HG02759 (cell line): ENCODE measurements at regions not wholly inside any gene's neighbourhood (a gene's known extent, or its start where the extent isn't known, plus 50 kb on each side); places are given as distances from the start of the nearest gene placed in this dataset.
"Not testable (repeated sequence)": the region's sequence is repeated elsewhere in the genome, so short reads cannot be mapped to it uniquely, and the experiment has no call there.

Source experiments
- ATAC-seq: cut with Tn5 transposase; IDR thresholded peaks from one replicate; pipeline ENCODE4 v1.9.1; 2021; ENCODE audit warnings: mild to moderate bottlenecking, moderate library complexity; ENCODE audit not compliant: unreplicated experiment

DNA sequence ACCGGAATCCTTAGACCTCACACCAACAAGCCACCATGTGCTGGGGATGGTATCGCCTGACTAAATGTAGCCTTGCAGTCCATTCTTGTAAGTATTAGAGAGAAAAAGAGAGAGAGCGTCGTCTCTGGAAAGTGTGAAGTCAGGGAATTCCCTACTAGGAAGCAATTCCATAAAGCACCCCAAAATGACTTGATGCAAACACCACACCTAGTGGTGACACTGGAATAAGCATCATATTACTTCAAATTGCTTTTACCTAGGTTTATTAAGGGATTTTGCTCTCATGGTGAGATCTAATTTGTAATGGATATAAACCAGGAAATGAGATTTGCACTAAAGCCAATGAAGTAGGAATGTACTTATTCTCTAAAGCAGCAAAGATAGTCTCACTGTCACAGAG, 111.4 kb upstream of the METTL9 start:
- not testable (repeated sequence) for ATAC-seq

- ATAC-seq = not testable (repeated sequence)
Observed at GRCh38 chr16:21499046-21499445, 100.3 kb upstream of the METTL9 start.

- ATAC-seq = peak; percentile 54
Observed at GRCh38 chr16:21501223-21501868, 98.0 kb upstream of the METTL9 start.

DNA sequence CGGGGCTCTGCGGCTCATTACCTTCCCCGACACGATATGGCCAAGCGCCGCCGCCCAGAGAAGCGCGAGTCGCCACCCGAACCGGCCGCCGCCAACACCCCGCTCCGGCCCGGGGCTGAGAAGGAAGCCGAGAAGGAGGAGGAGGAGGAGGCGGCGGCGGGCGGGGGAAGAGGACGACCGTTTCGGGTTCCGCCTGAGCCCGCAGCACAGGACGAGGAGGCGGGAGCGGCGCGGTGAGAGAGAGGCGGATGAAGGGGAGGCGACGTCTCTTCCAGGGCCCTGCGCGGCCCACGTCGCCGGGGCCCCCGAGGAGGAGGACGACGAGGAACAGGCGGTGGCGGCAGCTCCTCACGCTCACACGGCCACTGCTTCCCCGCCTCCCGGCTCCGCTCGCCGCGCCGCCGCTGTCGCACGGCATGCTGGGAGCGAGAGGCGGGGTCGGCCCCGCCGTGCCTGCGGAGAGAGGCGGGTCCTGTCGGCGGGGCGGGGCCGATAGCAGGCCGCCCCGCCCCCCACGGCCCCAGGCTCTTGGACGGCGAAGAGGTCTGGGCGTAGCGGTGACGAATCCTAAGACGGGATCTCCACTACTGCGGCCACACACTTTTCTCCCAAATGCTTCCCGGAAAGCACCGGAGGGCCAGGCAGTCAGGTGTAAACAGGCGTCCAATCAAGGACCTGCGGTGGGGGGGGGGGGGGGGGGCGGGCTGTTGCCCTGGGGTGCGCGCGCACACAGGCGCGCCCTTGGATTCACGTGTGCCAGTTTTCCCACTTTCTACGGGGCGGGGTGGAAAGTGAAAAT, 97.3 kb upstream of the METTL9 start:
- ATAC-seq = peak; percentile 74

GRCh38 chr16:21503574-21503920, 95.8 kb upstream of the METTL9 start:
- ATAC-seq = not testable (repeated sequence)

DNA sequence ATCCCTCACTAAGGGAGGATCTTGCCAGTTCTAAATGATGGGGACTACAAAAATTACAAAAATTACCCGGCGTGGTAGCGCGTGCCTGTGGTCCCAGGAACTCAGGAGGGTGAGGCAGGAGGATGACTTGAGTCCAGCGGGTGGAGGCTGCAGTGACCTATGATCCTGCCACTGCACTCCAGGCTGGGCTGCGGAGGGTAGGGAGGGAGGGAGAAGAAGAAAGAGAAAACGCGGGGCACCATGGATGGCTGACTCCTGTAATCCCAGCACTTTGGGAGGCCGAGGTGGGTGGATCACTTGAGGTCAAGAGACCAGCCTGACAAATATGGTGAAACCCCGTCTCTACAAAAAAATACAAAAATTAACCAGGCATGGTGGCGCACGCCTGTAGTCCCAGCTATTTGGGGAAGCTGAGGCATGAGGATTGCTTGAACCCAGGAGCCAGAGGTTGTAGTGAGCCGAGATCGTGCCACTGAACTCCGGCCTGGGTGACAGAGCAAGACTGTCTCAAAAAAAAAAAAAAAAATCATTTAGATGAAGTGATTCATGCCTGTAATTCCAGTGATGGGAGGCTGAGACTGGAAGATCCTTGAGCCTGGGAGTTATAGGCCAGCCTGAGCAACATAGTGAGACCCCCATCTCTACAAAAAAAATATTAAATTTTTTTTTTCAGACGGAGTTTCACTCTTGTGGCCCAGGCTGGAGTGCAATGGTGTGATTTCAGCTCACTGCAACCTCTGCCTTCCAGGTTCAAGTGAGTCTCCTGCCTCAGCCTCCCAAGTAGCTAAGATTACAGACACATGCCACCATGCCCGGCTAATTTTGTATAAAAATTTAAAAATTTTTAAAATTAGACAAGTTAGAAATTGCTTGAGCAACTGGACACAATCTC, 95.2 kb upstream of the METTL9 start:
- not testable (repeated sequence) for ATAC-seq

- ATAC-seq = not testable (repeated sequence)
Observed at GRCh38 chr16:21505751-21506520, 93.4 kb upstream of the METTL9 start.

- ATAC-seq = peak; percentile 61
Observed at GRCh38 chr16:21506857-21507456, 92.4 kb upstream of the METTL9 start.

DNA sequence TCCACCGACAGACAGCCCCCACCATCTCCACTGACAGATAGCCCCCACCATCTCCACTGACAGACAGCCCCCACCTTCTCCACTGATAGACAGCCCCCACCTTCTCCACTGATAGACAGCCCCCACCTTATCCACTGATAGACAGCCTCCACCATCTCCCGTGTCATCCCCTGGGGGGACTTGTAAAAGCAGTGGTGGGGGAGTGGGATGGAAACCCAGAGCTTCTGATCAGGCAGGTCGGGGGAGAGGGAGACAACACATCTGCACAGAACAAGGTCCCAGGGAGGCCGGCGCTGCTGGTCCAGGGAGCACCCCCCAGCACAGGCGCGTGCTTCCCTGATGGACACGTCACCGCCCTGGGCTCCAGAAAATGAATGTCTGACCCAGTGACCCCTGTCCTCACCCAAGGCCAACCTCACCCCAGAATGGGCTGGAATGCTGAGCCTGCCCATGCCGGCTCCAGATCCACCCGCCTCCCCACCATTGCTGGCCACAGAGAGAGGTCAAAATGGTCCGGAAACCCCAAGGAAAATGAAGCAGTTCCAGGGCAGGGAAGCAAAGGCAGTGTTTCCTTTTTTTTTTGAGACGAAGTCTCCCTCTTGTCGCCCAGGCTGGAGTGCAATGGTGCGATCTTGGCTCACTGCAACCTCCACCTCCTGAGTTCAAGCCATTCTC, 91.6 kb upstream of the METTL9 start:
- not testable (repeated sequence) for ATAC-seq

- ATAC-seq = not testable (repeated sequence)
Observed at GRCh38 chr16:21508661-21509436, 90.5 kb upstream of the METTL9 start.

GRCh38 chr16:21509437-21510086, 89.8 kb upstream of the METTL9 start:
- ATAC-seq = not testable (repeated sequence)

- not testable (repeated sequence) for ATAC-seq
Observed at GRCh38 chr16:21510869-21511255, 88.5 kb upstream of the METTL9 start.

DNA sequence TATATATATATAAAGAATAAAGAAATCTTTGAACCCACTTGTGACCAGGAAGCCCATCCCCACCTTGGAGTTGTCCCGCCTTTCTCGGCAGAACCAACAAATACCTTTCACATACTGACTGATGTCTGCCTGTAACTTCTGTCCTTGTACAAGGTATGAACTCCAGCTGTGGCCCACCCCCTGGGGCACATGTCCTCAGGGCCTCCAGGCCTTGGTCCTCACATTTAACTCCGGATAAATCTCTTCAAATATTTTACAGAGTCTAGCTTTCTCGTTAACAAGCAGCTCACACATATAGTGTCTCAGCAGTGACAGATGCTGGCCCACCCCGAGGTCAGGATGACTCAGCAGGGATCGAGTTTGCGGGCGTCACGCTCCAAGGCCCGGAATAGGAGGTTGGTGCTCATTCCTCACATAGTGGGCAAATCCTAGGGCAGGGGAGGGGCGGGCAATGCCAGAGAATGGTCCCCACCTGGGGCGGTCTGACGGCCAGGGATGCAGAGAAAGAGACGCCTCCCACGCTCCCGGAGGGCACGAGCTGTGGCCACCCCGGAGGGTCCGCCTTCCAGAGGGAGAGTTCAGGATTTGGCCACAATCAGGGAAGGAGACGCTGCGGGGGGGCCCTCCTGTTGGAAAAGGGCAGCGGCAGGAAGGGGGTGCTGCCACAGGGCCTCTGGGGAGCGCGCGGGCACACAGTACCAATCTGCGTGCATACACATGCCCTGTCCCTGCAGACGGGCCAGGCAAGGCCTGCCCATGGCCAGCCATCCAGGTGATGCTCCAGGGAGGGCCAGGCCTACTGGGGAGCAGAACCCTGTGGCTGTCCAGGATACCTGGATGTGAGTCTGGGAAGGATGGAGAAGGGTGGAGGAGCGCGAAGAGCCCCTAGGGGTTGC, 87.8 kb upstream of the METTL9 start:
- not testable (repeated sequence) for ATAC-seq

DNA sequence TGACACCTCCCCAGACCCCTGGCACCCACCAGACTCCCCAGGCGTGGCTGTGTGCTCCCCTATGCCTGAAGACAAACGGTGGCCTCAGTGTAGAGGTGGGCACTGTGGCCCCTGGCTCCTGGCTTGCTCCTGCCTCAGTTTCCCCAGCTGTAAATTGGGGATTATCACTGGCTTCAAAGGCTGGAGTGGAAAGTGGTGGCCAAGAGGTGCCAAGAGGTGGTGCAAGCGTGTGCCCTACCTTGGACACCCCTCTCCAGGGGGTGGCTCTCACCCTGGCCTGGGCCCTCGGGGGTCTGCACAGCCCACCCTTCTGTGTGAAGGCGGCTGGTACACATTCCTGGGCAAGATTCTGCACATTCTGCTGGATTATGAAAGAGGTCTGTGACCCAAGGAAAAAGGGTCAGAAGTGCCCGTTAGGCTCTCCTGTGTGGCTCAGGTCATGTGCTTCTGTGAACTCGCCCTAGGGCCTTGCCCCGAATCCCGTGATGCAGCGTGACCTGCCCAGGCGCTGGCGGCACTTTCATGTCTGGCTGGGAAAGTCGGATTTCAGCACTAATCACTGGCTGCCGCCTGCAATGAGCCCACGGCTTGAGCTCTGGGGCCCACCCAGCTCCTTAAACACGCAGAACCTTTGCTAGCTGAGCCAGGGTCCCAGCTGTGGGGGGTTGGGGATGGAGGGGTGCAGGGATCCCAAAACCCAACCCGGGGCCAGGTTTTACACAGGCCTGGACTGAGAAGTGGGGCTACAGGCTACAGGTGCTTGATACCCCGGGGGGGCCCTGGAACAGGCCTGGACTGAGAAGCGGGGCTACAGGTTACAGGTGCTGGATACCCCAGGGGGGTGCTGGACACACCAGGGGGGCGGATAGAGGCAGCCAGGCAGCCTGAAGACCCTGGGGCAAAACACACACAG, 86.8 kb upstream of the METTL9 start:
- not testable (repeated sequence) for ATAC-seq

DNA sequence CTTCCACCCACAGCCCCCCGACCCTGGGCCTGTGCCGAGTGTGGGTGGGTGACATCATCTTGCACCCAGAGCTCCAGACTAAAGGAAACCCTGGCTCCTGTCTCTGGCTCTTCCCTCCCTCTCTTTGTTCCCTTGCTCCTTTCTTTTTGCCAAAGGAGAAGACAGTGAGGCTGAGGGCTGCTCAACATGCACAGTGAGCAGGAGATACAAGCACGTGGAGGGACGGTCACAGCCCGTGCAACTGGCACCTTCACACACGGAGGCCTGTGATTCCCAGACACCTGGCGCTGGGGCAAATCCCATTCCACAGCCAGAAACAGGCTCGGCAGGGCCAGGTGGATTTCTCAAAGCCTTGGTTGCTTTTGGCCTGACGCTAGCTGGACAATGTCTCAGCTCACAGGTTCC, 86.0 kb upstream of the METTL9 start:
- ATAC-seq = not testable (repeated sequence)

GRCh38 chr16:21513812-21514473, 85.4 kb upstream of the METTL9 start:
- ATAC-seq = not testable (repeated sequence)
